Caco-2 (cell line): ENCODE measurements at regions not wholly inside any gene's neighbourhood (a gene's known extent, or its start where the extent isn't known, plus 50 kb on each side); places are given as distances from the start of the nearest gene placed in this dataset.

Experiments
- BruUV-seq: library from RNA; stranded (reverse); fragments of 400-500 nt; replicated peaks from 2 replicates; lab custom pipeline; 2021; lab: Mats Ljungman, UMichigan
- CTCF ChIA-PET: fragments of 300-600 bp; sonication (Branson Sonifier 250); formaldehyde crosslinking; loops from one replicate; lab custom pipeline; 2022; ENCODE audit warnings: antibody characterized with exemption; lab: Charles Lee
- POLR2A ChIA-PET: fragments of 300-600 bp; sonication (Branson Sonifier 250); formaldehyde crosslinking; loops from one replicate; lab custom pipeline; 2022; ENCODE audit warnings: antibody characterized with exemption; lab: Charles Lee
- DNase-seq, 2 experiments: peaks; one replicate each; pipeline versions ENCODE4 v3.0.0 to v3.0.0-alpha.2; 2020 to 2022
- H3K27me3 ChIP-seq: replicated peaks from 2 replicates; pipeline ENCODE4 v1.6.0; 2011; ENCODE audit warnings: low read length; ENCODE audit not compliant: control insufficient read depth, insufficient read depth
- H3K36me3 ChIP-seq: 2 replicates; pipeline ENCODE4 v1.5.1; 2011; ENCODE audit warnings: low read length; ENCODE audit not compliant: control insufficient read depth, insufficient read depth
- H3K4me1 ChIP-seq: fragments of 250-450 bp; sonication (Bioruptor Pico); 2 replicates; pipeline ENCODE4 v1.5.1; 2020; ENCODE audit warnings: mild to moderate bottlenecking
- H3K4me3 ChIP-seq: 2 replicates; pipeline ENCODE4 v1.5.1; 2011; ENCODE audit warnings: low read depth, mild to moderate bottlenecking, control low read depth, low read length
- H3K9me3 ChIP-seq: fragments of 250-450 bp; sonication (Bioruptor Pico); 2 replicates; pipeline ENCODE4 v1.5.1; 2020; ENCODE audit warnings: mild to moderate bottlenecking, moderate library complexity
- H3K27ac Mint-ChIP-seq: one replicate; pipeline ENCODE4 v1.8.0; 2022; ENCODE audit warnings: mixed read lengths; ENCODE audit not compliant: unreplicated experiment
- H3K27me3 Mint-ChIP-seq: one replicate; pipeline ENCODE4 v1.8.0; 2022; ENCODE audit warnings: mixed read lengths; ENCODE audit not compliant: insufficient read depth, unreplicated experiment
- H3K36me3 Mint-ChIP-seq: one replicate; pipeline ENCODE4 v1.8.0; 2022; ENCODE audit warnings: mild to moderate bottlenecking, mixed read lengths; ENCODE audit not compliant: insufficient read depth, unreplicated experiment
- H3K4me1 Mint-ChIP-seq: one replicate; pipeline ENCODE4 v1.8.0; 2022; ENCODE audit warnings: low read depth, mixed read lengths; ENCODE audit not compliant: unreplicated experiment
- H3K4me3 Mint-ChIP-seq: one replicate; pipeline ENCODE4 v1.8.0; 2022; ENCODE audit warnings: mild to moderate bottlenecking, moderate library complexity, mixed read lengths; ENCODE audit not compliant: unreplicated experiment
- H3K9me3 Mint-ChIP-seq: one replicate; pipeline ENCODE4 v1.8.0; 2022; ENCODE audit warnings: mixed read lengths; ENCODE audit not compliant: unreplicated experiment
- intact Hi-C: fragments of 100-400 bp; cut with micrococcal nuclease; formaldehyde crosslinking; loops from one replicate; pipeline ENCODE4 v1.10.0; 2022; ENCODE audit not compliant: unreplicated experiment
- TF ChIP-seq, protein P1 (sequence below), 2 experiments: fragments of 200-600 bp in 1 of 2; IDR thresholded peaks; 1 replicate in 1 of 2; 2 replicates in 1 of 2; pipeline versions ENCODE4 v1.5.1 to v1.8.0; 2011 to 2022; ENCODE audit warnings: antibody characterized with exemption in 1 of 2, control low read depth in 1 of 2, inconsistent platforms in 1 of 2, low read depth in 1 of 2, low read length in 1 of 2, mild to moderate bottlenecking in 1 of 2, moderate library complexity in 1 of 2; ENCODE audit not compliant: insufficient read depth in 1 of 2, severe bottlenecking in 1 of 2, unreplicated experiment in 1 of 2

DNA sequence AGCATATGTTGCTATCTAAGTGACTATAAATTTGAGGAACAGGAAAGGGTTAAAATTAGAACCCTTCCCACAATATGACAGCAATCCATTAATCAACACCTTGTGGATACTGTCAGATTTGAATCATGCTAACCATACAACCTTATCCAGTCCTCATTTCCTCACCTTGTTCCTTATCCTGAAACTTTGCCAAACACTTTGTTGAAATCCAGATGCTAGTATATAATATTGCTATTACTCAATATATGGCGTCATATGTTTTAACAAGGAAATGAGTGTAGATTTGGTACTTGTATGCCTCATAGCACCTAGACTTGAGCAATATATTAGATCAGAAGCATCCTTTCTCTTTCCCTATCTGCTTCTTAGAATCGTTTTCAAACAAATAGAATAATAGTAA lies 66.3 kb upstream of the SLC25A13 start:
- ChIA-PET POLR2A (no interaction called here), CTCF (no interaction called here)
- Mint-ChIP-seq H3K27me3 (peaks cover 3% of the 10 kb centered on the region), H3K9me3 (no peaks in the 10 kb centered on the region), H3K4me3 (no peak overlapping the region), H3K4me1 (no peaks in the 10 kb centered on the region), H3K36me3 (no peaks in the 10 kb centered on the region), H3K27ac (no peak overlapping the region)
- Histone ChIP-seq H3K4me1 (no peaks in the 10 kb centered on the region), H3K36me3 (no peaks in the 10 kb centered on the region), H3K4me3 (no peak overlapping the region), H3K9me3 (no peaks in the 10 kb centered on the region), H3K27me3 (no peaks in the 10 kb centered on the region)
- no TSS peak for BruUV-seq
- no peak for DNase-seq
- TF ChIP-seq, protein P1, sequence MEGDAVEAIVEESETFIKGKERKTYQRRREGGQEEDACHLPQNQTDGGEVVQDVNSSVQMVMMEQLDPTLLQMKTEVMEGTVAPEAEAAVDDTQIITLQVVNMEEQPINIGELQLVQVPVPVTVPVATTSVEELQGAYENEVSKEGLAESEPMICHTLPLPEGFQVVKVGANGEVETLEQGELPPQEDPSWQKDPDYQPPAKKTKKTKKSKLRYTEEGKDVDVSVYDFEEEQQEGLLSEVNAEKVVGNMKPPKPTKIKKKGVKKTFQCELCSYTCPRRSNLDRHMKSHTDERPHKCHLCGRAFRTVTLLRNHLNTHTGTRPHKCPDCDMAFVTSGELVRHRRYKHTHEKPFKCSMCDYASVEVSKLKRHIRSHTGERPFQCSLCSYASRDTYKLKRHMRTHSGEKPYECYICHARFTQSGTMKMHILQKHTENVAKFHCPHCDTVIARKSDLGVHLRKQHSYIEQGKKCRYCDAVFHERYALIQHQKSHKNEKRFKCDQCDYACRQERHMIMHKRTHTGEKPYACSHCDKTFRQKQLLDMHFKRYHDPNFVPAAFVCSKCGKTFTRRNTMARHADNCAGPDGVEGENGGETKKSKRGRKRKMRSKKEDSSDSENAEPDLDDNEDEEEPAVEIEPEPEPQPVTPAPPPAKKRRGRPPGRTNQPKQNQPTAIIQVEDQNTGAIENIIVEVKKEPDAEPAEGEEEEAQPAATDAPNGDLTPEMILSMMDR (IDR thresholded peaks at IDR 0.05; ENCODE audit: insufficient read depth in 1 of 2, low read depth in 1 of 2, low read length in 1 of 2, severe bottlenecking in 1 of 2, unreplicated experiment in 1 of 2): no peak
- intact Hi-C loops: no loop called here

DNA sequence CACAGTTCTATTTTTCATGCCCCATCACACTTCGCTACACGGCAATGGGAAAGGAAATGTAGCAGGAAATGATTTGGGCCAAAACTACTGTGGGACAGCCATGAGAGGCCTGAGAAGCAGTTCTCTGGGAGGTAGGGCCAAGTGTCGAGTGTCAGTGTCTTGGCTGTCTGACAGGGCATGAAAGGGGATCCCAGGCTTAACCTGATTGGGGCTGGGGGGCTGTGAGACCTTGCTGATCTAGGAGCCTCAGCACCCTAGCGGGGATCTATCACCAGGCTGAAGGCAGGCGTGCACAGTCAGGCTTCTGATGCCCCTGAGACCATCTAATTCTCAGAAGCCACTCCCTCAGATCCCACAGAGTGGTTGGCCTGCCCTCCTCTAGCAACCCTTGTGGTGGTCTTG lies 58.2 kb upstream of the SLC25A13 start:
- intact Hi-C loops: no loop called here
- no peak overlapping the region for H3K4me3 Mint-ChIP-seq
- Histone ChIP-seq H3K4me1 (no peaks in the 10 kb centered on the region), H3K9me3 (no peaks in the 10 kb centered on the region), H3K4me3 (no peak overlapping the region), H3K36me3 (no peaks in the 10 kb centered on the region), H3K27me3 (no peaks in the 10 kb centered on the region)
- POLR2A ChIA-PET: no interaction called here
- no peaks in the 10 kb centered on the region for H3K36me3 Mint-ChIP-seq
- no peaks in the 10 kb centered on the region for H3K27me3 Mint-ChIP-seq
- TF ChIP-seq, protein P1 (IDR thresholded peaks at IDR 0.05; ENCODE audit: insufficient read depth in 1 of 2, low read depth in 1 of 2, low read length in 1 of 2, severe bottlenecking in 1 of 2, unreplicated experiment in 1 of 2): no peak
- H3K4me1 Mint-ChIP-seq: no peaks in the 10 kb centered on the region
- H3K9me3 Mint-ChIP-seq: no peaks in the 10 kb centered on the region
- no peak overlapping the region for H3K27ac Mint-ChIP-seq
- BruUV-seq: no TSS peak
- CTCF ChIA-PET: no interaction called here
- DNase-seq: no peak

DNA sequence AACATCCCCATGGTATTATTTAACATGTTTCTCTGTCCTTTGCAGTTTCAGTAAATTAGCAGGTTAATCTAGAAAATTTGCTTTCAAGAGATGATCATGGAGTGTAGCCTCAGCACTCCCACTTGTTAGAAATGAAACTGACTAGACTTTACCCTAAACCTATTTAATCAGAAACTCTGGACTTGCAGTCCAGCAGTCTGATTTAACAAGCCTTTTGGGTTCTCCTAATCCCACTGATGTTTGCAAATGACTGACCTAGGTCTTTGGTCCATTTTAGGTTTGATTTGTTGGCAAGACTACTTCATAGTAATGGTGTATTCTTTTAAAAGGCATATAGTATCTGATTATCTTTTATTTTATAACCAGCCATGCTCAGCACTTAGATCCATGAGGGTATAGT lies 55.5 kb upstream of the SLC25A13 start:
- Mint-ChIP-seq H3K4me1 (no peaks in the 10 kb centered on the region), H3K9me3 (no peaks in the 10 kb centered on the region), H3K27me3 (no peaks in the 10 kb centered on the region), H3K4me3 (no peak overlapping the region), H3K36me3 (no peaks in the 10 kb centered on the region), H3K27ac (no peak overlapping the region)
- intact Hi-C loops: no loop called here
- no peak for DNase-seq
- H3K27me3 ChIP-seq: no peaks in the 10 kb centered on the region
- no TSS peak for BruUV-seq
- ChIA-PET CTCF (no interaction called here), POLR2A (no interaction called here)
- no peaks in the 10 kb centered on the region for H3K4me1 ChIP-seq
- TF ChIP-seq, protein P1 (IDR thresholded peaks at IDR 0.05; ENCODE audit: insufficient read depth in 1 of 2, low read depth in 1 of 2, low read length in 1 of 2, severe bottlenecking in 1 of 2, unreplicated experiment in 1 of 2): no peak
- H3K9me3 ChIP-seq: no peaks in the 10 kb centered on the region
- no peaks in the 10 kb centered on the region for H3K36me3 ChIP-seq
- no peak overlapping the region for H3K4me3 ChIP-seq
